ENCODE measurements at regions not wholly inside any gene's neighbourhood (a gene's known extent, or its start where the extent isn't known, plus 50 kb on each side); places are given as distances from the start of the nearest gene placed in this dataset.

DNA sequence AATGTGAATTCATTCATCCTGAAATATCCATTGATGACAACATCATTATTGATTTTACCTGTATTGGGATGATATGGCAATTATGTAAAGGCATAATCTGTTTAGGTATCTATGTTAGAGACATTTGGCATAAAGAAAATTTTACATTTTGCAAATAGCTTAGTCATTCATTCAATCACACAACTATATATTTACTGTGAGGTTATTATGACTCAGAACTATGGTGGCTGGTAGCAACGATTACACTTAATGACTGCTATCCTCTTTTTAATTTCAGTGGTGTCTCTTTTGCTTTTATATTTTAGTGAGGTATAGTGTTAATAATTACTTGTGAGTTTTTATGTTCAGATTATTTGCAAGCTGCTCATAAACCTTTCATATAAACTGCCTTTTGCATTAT lies 955.9 kb downstream of the SLITRK6 start:
- intact Hi-C loops (cut with micrococcal nuclease), result no loop called here
- no peak for TF ChIP-seq CTCF (IDR thresholded peaks at IDR 0.05)
- Mint-ChIP-seq H3K9me3 (no peaks in the 10 kb centered on the region), H3K4me3 (no peak overlapping the region), H3K36me3 (ENCODE audit: low read depth) (no peaks in the 10 kb centered on the region), H3K4me1 (no peaks in the 10 kb centered on the region), H3K27ac (no peak overlapping the region), H3K27me3 (no peaks in the 10 kb centered on the region)
- DNase-seq, result no peak
- ATAC-seq (ENCODE audit: low read depth), result no peak
- ChIA-PET CTCF (no interaction called here), POLR2A (no interaction called here)

- H3K27me3 Mint-ChIP-seq, result no peaks in the 10 kb centered on the region
- no peak overlapping the region for H3K27ac Mint-ChIP-seq
- no peak for TF ChIP-seq CTCF (IDR thresholded peaks at IDR 0.05)
- H3K4me3 Mint-ChIP-seq, result no peak overlapping the region
- H3K9me3 Mint-ChIP-seq, result peaks cover 5% of the 10 kb centered on the region
- DNase-seq, result no peak
- ATAC-seq (ENCODE audit: low read depth), result no peak
- no peaks in the 10 kb centered on the region for H3K36me3 Mint-ChIP-seq (ENCODE audit: low read depth)
- POLR2A ChIA-PET, result no interaction called here
- intact Hi-C loops (cut with micrococcal nuclease), result no loop called here
- no peaks in the 10 kb centered on the region for H3K4me1 Mint-ChIP-seq
- CTCF ChIA-PET, result no interaction called here
Measured at GRCh38 chr13:84834201-84834600, 951.9 kb upstream of the SLITRK1 start.

- ATAC-seq (ENCODE audit: low read depth) (no peak), DNase-seq (no peak)
- Mint-ChIP-seq H3K9me3 (peaks cover 5% of the 10 kb centered on the region), H3K27ac (no peak overlapping the region), H3K36me3 (ENCODE audit: low read depth) (no peaks in the 10 kb centered on the region), H3K27me3 (no peaks in the 10 kb centered on the region), H3K4me1 (no peaks in the 10 kb centered on the region), H3K4me3 (no peak overlapping the region)
- ChIA-PET POLR2A (no interaction called here), CTCF (no interaction called here)
- TF ChIP-seq CTCF (IDR thresholded peaks at IDR 0.05), result no peak
- intact Hi-C loops (cut with micrococcal nuclease), result no loop called here
Measured at GRCh38 chr13:84831666-84832657, 949.7 kb upstream of the SLITRK1 start.

GRCh38 chr13:84823528-84823927 lies 941.3 kb upstream of the SLITRK1 start:
- TF ChIP-seq CTCF (IDR thresholded peaks at IDR 0.05), result no peak
- intact Hi-C loops (cut with micrococcal nuclease), result no loop called here
- DNase-seq (no peak), ATAC-seq (ENCODE audit: low read depth) (no peak)
- Mint-ChIP-seq H3K27ac (no peak overlapping the region), H3K9me3 (peaks cover 8% of the 10 kb centered on the region), H3K36me3 (ENCODE audit: low read depth) (no peaks in the 10 kb centered on the region), H3K4me3 (no peak overlapping the region), H3K4me1 (no peaks in the 10 kb centered on the region), H3K27me3 (no peaks in the 10 kb centered on the region)
- ChIA-PET POLR2A (no interaction called here), CTCF (no interaction called here)

- no peak for TF ChIP-seq CTCF (IDR thresholded peaks at IDR 0.05)
- Mint-ChIP-seq H3K4me3 (no peak overlapping the region), H3K27me3 (no peaks in the 10 kb centered on the region), H3K27ac (no peak overlapping the region), H3K9me3 (peaks cover 8% of the 10 kb centered on the region), H3K4me1 (no peaks in the 10 kb centered on the region), H3K36me3 (ENCODE audit: low read depth) (no peaks in the 10 kb centered on the region)
- POLR2A ChIA-PET, result no interaction called here
- no peak for DNase-seq
- intact Hi-C loops (cut with micrococcal nuclease), result no loop called here
- no peak for ATAC-seq (ENCODE audit: low read depth)
- CTCF ChIA-PET, result no interaction called here
Measured at GRCh38 chr13:84821261-84821660, 939.0 kb upstream of the SLITRK1 start.

Data from activated B cell treated with CpG ODN at 0.5 μM for 24 hours (primary cell).